ENCODE measurements at regions not wholly inside any gene's neighbourhood (a gene's known extent, or its start where the extent isn't known, plus 50 kb on each side); places are given as distances from the start of the nearest gene placed in this dataset.

- TF ChIP-seq, protein P1, sequence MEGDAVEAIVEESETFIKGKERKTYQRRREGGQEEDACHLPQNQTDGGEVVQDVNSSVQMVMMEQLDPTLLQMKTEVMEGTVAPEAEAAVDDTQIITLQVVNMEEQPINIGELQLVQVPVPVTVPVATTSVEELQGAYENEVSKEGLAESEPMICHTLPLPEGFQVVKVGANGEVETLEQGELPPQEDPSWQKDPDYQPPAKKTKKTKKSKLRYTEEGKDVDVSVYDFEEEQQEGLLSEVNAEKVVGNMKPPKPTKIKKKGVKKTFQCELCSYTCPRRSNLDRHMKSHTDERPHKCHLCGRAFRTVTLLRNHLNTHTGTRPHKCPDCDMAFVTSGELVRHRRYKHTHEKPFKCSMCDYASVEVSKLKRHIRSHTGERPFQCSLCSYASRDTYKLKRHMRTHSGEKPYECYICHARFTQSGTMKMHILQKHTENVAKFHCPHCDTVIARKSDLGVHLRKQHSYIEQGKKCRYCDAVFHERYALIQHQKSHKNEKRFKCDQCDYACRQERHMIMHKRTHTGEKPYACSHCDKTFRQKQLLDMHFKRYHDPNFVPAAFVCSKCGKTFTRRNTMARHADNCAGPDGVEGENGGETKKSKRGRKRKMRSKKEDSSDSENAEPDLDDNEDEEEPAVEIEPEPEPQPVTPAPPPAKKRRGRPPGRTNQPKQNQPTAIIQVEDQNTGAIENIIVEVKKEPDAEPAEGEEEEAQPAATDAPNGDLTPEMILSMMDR (IDR thresholded peaks at IDR 0.05): no peak
- no peak for TF ChIP-seq ZFX (IDR thresholded peaks at IDR 0.05; ENCODE audit: borderline replicate concordance)
These were observed 207.1 kb downstream of the ACKR3 start for GRCh38 chr2:236776695-236777251.

All from 22Rv1 (cell line).